ENCODE measurements at regions not wholly inside any gene's neighbourhood (a gene's known extent, or its start where the extent isn't known, plus 50 kb on each side); places are given as distances from the start of the nearest gene placed in this dataset.

- no TSS peak for BruUV-seq (replicated peaks)
- no peak overlapping the region for H2AFZ ChIP-seq (ENCODE audit: low read length)
- no peaks in the 10 kb centered on the region for H3K9me2 ChIP-seq (ENCODE audit: insufficient read depth, low read length)
- ChIA-PET CTCF (ENCODE audit: unreplicated experiment) (no interaction called here), POLR2A (no interaction called here)
- H3K27ac ChIP-seq (ENCODE audit: low read depth, low read length, poor library complexity, severe bottlenecking), result no peak overlapping the region
- no peak for DNase-seq (ENCODE audit: low spot score)
- H4K20me1 ChIP-seq (ENCODE audit: insufficient read depth, low read length), result no peaks in the 10 kb centered on the region
- no peaks in the 10 kb centered on the region for H3K9me3 ChIP-seq (ENCODE audit: low read length)
- intact Hi-C loops (cut with micrococcal nuclease; ENCODE audit: unreplicated experiment), result no loop called here
- no peaks in the 10 kb centered on the region for H3K79me2 ChIP-seq (ENCODE audit: insufficient read depth, low read depth, low read length)
- no peaks in the 10 kb centered on the region for H3K36me3 ChIP-seq (ENCODE audit: insufficient read depth, low read length)
- TF ChIP-seq, protein P1, sequence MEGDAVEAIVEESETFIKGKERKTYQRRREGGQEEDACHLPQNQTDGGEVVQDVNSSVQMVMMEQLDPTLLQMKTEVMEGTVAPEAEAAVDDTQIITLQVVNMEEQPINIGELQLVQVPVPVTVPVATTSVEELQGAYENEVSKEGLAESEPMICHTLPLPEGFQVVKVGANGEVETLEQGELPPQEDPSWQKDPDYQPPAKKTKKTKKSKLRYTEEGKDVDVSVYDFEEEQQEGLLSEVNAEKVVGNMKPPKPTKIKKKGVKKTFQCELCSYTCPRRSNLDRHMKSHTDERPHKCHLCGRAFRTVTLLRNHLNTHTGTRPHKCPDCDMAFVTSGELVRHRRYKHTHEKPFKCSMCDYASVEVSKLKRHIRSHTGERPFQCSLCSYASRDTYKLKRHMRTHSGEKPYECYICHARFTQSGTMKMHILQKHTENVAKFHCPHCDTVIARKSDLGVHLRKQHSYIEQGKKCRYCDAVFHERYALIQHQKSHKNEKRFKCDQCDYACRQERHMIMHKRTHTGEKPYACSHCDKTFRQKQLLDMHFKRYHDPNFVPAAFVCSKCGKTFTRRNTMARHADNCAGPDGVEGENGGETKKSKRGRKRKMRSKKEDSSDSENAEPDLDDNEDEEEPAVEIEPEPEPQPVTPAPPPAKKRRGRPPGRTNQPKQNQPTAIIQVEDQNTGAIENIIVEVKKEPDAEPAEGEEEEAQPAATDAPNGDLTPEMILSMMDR (conservative IDR thresholded peaks at IDR 0.05; ENCODE audit: low read length), result no peak
- no peaks in the 10 kb centered on the region for H3K4me1 ChIP-seq (ENCODE audit: insufficient read depth, low read length, poor library complexity, severe bottlenecking)
- no peak overlapping the region for H3K4me2 ChIP-seq (ENCODE audit: low read length)
- H3K4me3 ChIP-seq (ENCODE audit: low read depth, low read length, poor library complexity, severe bottlenecking), result no peak overlapping the region
These were observed 293.2 kb upstream of the EMCN start for GRCh38 chr4:100811046-100811445.

GRCh38 chr4:100809506-100809905 is 291.7 kb upstream of the EMCN start:
- intact Hi-C loops (cut with micrococcal nuclease; ENCODE audit: unreplicated experiment), result no loop called here

DNA sequence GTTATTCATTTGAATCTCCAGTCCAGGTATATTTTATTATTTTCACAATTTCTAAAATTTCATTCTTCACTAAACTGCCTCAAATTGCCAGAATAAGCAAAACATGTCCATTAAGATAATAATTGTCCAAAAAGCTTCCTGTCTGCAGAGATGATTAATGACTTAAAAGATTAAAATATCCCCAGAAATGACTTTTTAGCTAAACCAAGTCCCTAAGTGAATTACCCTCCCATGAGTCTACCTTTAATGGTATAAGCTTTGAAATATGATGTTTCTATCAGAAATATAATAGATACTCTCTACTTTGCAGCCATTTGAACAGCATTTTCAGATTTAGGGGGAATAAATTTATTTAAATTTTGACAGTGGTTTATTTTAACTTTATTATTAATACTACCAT is 289.2 kb upstream of the EMCN start:
- H2AFZ ChIP-seq (ENCODE audit: low read length), result no peak overlapping the region
- H3K4me2 ChIP-seq (ENCODE audit: low read length), result no peak overlapping the region
- intact Hi-C loops (cut with micrococcal nuclease; ENCODE audit: unreplicated experiment), result no loop called here
- H3K9me3 ChIP-seq (ENCODE audit: low read length), result no peaks in the 10 kb centered on the region
- ChIA-PET CTCF (ENCODE audit: unreplicated experiment) (no interaction called here), POLR2A (no interaction called here)
- no peaks in the 10 kb centered on the region for H4K20me1 ChIP-seq (ENCODE audit: insufficient read depth, low read length)
- TF ChIP-seq EZH2phosphoT487 (IDR thresholded peaks at IDR 0.05; ENCODE audit: borderline replicate concordance, low read depth, low read length), result no peak
- TF ChIP-seq, protein P1 (conservative IDR thresholded peaks at IDR 0.05; ENCODE audit: low read length), result no peak
- BruUV-seq (replicated peaks), result no TSS peak
- DNase-seq (ENCODE audit: low spot score), result no peak
- no peak overlapping the region for H3K27ac ChIP-seq (ENCODE audit: low read depth, low read length, poor library complexity, severe bottlenecking)
- no peaks in the 10 kb centered on the region for H3K79me2 ChIP-seq (ENCODE audit: insufficient read depth, low read depth, low read length)
- H3K4me3 ChIP-seq (ENCODE audit: low read depth, low read length, poor library complexity, severe bottlenecking), result no peak overlapping the region
- no peaks in the 10 kb centered on the region for H3K36me3 ChIP-seq (ENCODE audit: insufficient read depth, low read length)
- H3K9me2 ChIP-seq (ENCODE audit: insufficient read depth, low read length), result no peaks in the 10 kb centered on the region
- H3K4me1 ChIP-seq (ENCODE audit: insufficient read depth, low read length, poor library complexity, severe bottlenecking), result no peaks in the 10 kb centered on the region

More at GRCh38 chr4:100809506-100809905, 291.7 kb upstream of the EMCN start:
- Histone ChIP-seq H3K27ac (ENCODE audit: low read depth, low read length, poor library complexity, severe bottlenecking) (no peak overlapping the region), H3K79me2 (ENCODE audit: insufficient read depth, low read depth, low read length) (no peaks in the 10 kb centered on the region), H3K9me2 (ENCODE audit: insufficient read depth, low read length) (no peaks in the 10 kb centered on the region), H3K4me3 (ENCODE audit: low read depth, low read length, poor library complexity, severe bottlenecking) (no peak overlapping the region), H3K4me1 (ENCODE audit: insufficient read depth, low read length, poor library complexity, severe bottlenecking) (no peaks in the 10 kb centered on the region), H3K4me2 (ENCODE audit: low read length) (no peak overlapping the region), H3K36me3 (ENCODE audit: insufficient read depth, low read length) (no peaks in the 10 kb centered on the region), H3K9me3 (ENCODE audit: low read length) (no peaks in the 10 kb centered on the region), H4K20me1 (ENCODE audit: insufficient read depth, low read length) (no peaks in the 10 kb centered on the region), H2AFZ (ENCODE audit: low read length) (no peak overlapping the region)
- CTCF ChIA-PET (ENCODE audit: unreplicated experiment), result no interaction called here
- BruUV-seq (replicated peaks), result no TSS peak
- TF ChIP-seq EZH2phosphoT487 (IDR thresholded peaks at IDR 0.05; ENCODE audit: borderline replicate concordance, low read depth, low read length), result no peak
- TF ChIP-seq, protein P1 (conservative IDR thresholded peaks at IDR 0.05; ENCODE audit: low read length), result no peak
- no peak for DNase-seq (ENCODE audit: low spot score)
- POLR2A ChIA-PET, result interaction anchor here (0.6 kb wide), 2 partner anchors 183 to 231 kb away, joined by 3 to 4 read pairs; no protein-coding TSS in a partner anchor

Data from OCI-LY7 (cell line).